KOPT-K1 (cell line): ENCODE measurements at regions not wholly inside any gene's neighbourhood (a gene's known extent, or its start where the extent isn't known, plus 50 kb on each side); places are given as distances from the start of the nearest gene placed in this dataset.
"Not testable (repeated sequence)": the region's sequence is repeated elsewhere in the genome, so short reads cannot be mapped to it uniquely, and the experiment has no call there.

ENCODE experiments used
- H3K27ac ChIP-seq: fragments of 200-600 bp; sonication (generic); 2 replicates; pipeline ENCODE4 v1.5.1; 2016; ENCODE audit warnings: antibody characterized with exemption, mild to moderate bottlenecking, low read depth, low read length; ENCODE audit not compliant: poor library complexity, severe bottlenecking
- H3K36me3 ChIP-seq: fragments of 200-600 bp; sonication (generic); 2 replicates; pipeline ENCODE4 v1.5.1; 2017; ENCODE audit warnings: antibody characterized with exemption, mild to moderate bottlenecking, low read length, moderate library complexity; ENCODE audit not compliant: insufficient read depth
- H3K9me3 ChIP-seq: fragments of 200-600 bp; sonication (generic); 2 replicates; pipeline ENCODE4 v1.5.1; 2017; ENCODE audit warnings: antibody characterized with exemption, low read length, mild to moderate bottlenecking; ENCODE audit not compliant: insufficient read depth, poor library complexity, severe bottlenecking

DNA sequence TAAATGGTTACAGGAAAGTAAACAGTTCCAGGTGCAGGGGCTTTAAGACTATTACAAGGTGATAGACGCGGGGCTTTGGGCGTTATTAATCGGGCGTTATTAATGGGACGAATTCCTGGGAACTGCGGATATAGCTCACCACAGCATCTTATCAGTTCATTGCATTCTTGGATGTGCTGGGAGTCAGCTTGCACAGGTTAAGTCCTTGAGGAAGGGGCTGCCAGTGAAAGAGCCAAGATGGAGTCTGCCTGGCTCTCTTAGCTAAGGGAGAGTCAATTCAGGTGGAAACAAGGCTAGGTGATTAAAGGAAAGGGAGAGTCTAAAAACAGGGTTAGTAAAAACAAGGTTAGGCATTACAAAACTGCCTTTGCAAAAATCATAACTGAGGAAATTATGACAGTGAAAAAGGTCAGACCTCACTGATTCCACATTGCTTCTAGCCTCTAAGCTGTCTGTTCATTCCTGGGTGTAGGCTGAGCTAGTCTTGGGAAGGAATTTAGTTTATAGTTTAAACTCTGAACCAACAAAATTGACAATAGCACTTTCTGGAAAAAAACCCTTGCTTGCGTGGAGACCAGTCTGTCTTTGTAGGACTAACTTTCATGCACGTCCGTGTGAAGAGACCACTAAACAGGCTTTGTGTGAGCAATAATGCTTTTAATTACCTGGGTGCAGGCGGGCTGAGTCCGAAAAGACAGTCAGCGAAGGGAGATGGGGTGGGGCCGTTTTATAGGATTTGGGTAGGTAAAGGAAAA, 85.1 kb upstream of the MSH6 start:
- not testable (repeated sequence) for H3K27ac ChIP-seq, H3K36me3 ChIP-seq, H3K9me3 ChIP-seq

DNA sequence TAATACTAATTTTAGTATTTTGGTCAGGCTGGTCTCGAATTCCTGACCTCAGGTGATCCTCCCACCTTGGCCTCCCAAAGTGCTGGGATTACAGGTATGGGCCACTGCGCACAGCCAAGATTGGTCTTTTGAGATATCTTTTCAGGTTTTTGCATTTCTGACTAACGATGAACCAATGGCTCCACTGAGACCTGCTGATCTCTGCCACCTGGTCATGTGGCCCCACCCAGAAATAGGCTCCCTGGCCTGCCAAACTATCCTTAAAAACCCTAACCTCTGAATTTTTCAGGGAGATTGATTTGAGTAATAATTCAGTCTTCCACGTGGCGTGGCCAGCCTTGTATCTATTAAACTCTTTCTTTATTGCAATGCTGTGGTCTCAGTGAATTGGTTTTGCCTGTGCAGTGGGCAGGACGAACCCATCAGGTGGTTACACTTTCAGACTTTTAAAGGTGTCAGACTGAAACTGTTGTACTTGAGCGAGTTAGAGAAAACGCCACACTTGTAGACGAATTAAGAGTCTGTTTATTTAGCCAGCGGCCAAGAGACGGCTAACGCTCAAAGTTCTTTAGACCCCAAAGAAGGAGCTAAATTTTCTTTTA, 85.8 kb upstream of the MSH6 start:
- Histone ChIP-seq H3K9me3 (no peaks in the 10 kb centered on the region), H3K27ac (no peak overlapping the region), H3K36me3 (no peaks in the 10 kb centered on the region)

DNA sequence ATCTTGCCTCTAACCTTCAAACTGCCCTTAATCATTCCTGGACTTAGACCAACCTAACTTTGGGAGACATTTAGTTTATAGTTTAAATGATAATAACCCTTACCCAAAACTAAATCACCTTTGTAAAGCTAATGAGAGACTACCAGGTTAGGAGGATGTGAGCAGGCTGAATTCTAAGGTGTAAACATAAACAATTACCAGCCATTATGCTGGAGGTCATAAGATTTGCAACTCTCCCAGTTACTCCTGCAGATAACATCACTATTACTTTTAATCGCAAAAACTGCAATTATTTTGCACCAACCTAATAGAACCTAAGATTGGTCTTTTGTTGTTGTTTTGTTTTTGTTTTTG, 86.5 kb upstream of the MSH6 start:
- no peak overlapping the region for H3K27ac ChIP-seq
- no peaks in the 10 kb centered on the region for H3K36me3 ChIP-seq
- H3K9me3 ChIP-seq: no peaks in the 10 kb centered on the region

DNA sequence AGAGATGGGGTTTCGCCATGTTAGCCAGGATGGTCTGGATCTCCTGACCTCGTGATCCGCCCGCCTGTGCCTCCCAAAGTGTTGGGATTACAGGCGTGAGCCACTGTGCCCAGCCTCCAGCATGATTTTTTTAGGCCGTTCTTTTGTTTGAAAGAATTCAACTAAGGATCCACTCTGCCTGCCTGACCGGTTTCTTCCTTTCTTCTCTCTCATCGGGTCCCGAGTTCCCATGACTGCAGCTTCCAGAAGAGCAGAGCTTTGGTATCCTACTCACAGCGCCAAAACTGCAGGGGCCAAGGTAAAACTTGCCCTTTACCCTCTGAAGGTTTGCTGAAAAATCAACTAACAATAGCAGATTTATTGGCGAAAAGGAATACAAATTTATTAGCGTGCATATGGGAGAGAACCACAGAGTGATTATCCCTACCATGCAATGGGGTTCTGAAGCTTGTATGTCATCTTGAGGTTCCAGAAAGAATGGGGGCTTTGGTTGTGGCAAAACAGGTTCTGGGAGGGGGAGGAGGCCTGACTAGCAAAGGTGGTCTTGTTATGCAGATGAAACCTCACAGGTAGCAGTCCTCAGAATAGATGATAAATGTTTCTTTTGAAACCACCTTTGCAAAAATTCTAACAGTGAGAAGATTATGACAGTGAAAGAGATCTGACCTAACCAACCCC, 87.0 kb upstream of the MSH6 start:
- Histone ChIP-seq H3K27ac (no peak overlapping the region), H3K36me3 (no peaks in the 10 kb centered on the region), H3K9me3 (no peaks in the 10 kb centered on the region)

DNA sequence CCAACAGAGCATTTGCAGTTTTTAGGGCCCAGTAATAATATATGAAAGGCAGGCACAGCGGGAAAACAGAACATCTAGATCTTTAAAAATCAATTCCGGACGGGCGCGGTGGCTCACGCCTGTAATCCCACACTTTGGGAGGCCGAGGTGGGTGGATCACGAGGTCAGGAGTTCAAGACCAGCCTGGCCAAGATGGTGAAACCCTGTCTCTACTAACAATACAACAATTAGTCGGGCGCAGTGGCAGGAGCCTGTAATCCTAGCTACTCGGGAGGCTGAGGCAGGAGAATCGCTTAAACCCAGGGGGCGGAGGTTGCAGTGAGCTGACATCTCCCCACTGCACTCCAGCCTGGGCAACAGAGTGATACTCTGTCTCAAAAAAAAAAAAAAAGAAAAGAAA, 88.5 kb upstream of the MSH6 start:
- H3K9me3 ChIP-seq: not testable (repeated sequence)

DNA sequence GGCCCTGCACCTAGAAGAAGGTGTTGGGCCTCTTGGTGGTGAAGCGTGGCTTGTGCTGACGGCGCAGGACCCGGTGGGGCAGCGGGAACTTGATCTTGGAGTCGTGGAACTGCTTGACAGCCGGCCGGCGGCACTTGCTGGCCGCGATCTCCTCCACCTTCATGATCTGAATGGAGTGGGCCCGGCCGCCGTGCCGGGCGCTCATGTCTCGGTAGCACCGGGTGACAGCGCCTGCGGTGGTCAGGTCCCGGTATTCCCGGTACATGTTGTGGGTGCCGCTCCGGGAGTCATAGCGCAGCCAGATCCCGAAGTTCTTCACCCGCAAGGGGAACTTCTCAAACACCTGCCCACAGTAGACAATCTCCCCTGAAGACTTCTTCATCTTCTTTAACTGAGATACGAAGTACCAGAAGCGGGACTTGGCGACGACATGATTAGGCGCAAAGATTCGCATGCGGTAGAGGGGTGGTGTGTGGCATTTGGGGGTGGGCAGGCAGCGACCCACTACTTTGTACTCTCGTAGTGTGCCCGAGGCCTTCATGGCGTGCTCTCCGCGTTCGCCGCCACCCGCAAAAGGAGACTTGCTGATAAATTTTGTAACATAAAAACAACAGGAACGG, 92.1 kb upstream of the MSH6 start:
- not testable (repeated sequence) for H3K9me3 ChIP-seq

More for the DNA sequence above, 88.5 kb upstream of the MSH6 start:
- H3K27ac ChIP-seq, H3K36me3 ChIP-seq: not testable (repeated sequence)

DNA sequence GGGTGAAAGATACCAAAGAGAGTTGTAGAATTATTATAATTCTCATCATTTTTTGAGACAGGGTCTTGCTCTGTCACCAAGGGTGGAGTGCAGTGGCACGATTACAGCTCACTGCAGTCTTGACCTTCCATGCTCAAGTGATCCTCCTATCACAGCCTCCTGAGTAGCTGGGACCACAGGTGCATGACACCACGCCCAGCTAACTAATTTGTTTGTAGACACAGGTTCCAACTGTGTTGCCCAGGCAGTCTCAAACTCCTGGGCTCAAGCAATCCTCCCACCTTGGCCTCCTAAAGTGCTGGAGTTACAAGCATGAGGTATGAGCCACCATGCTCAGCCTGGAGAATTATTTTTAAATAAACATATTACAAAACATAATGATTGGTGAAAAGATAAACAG, 92.8 kb upstream of the MSH6 start:
- H3K36me3 ChIP-seq: no peaks in the 10 kb centered on the region
- no peaks in the 10 kb centered on the region for H3K9me3 ChIP-seq
- no peak overlapping the region for H3K27ac ChIP-seq

More for the DNA sequence above, 92.1 kb upstream of the MSH6 start:
- not testable (repeated sequence) for H3K27ac ChIP-seq, H3K36me3 ChIP-seq

DNA sequence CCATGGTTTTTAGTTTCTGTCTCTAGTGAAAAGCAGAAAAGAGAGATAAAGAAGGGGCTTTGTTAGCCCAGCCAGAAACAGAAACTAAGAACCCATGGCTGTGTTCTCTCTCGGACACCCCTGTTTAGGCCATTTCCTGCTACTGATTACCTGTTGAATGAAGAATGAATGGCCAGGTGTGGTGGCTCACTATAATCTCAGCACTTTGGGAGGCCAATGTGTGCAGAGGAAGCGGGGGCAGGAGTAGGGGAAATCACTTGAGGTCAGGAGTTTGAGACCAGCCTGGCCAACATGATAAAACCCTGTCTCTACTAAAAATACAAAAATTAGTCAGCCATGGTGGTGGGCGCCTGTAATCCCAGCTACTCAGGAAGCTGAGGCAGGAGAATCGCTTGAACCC, 93.8 kb upstream of the MSH6 start:
- H3K9me3 ChIP-seq, H3K36me3 ChIP-seq: not testable (repeated sequence)
- H3K27ac ChIP-seq: peak overlapping the region; percentile 36

DNA sequence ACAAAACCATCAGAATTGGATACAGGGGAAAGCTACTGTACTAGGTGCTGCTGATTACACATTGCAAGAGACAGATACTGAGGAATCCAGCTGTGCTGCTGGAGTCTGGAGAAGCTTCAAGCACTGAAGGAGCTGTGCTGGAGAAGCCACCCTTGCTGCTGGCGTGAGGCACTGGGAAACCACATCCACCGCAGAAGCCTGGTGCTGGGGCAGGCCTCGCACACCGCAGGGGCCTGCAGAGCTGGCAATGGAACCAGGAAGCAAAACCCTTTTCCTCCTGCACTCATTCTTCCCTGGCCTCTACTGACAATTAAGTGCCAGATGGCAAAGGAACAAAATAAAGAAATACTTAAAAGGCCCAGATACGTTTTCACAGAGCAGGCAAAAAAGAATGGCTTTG, 94.4 kb upstream of the MSH6 start:
- Histone ChIP-seq H3K36me3 (no peaks in the 10 kb centered on the region), H3K9me3 (no peaks in the 10 kb centered on the region), H3K27ac (peak overlapping the region; percentile 36)

DNA sequence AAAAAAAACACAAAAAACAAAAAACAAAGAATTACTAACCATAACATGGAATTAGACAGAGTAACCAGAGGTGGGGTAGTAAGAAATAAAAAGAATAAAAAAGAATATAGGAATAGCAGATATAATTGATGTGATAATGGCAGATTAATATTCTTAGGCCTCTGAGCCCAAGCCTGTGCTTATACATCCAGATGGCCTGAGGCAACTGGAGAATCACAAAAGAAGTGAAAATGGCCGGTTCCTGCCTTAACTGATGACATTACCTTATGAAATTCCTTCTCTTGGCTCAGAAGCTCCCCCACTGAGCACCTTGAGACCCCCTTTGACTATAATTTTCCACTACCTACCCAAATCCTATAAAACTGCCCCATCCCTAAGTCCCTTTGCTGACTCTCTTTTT, 95.1 kb upstream of the MSH6 start:
- Histone ChIP-seq H3K36me3 (no peaks in the 10 kb centered on the region), H3K27ac (no peak overlapping the region), H3K9me3 (no peaks in the 10 kb centered on the region)

DNA sequence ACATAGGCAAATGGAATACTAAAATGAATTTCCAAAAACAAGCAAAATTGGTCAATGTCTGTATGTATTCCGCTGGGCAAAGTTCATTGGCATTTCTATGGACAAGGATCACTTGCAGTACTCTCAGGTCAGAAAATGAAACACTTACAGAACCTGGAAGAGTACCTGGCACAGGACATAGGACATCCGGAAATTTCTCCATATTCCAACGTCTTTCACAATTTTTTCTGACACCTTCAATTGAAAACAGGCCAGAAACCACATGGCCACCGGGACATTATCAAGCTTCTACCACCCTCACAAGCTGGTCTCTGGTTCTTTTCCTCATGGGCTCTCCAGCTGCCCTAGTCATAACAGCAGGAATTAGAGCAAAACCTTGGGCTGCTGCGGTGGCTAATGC, 96.9 kb upstream of the MSH6 start:
- H3K9me3 ChIP-seq: no peaks in the 10 kb centered on the region
- H3K27ac ChIP-seq: no peak overlapping the region
- no peaks in the 10 kb centered on the region for H3K36me3 ChIP-seq

DNA sequence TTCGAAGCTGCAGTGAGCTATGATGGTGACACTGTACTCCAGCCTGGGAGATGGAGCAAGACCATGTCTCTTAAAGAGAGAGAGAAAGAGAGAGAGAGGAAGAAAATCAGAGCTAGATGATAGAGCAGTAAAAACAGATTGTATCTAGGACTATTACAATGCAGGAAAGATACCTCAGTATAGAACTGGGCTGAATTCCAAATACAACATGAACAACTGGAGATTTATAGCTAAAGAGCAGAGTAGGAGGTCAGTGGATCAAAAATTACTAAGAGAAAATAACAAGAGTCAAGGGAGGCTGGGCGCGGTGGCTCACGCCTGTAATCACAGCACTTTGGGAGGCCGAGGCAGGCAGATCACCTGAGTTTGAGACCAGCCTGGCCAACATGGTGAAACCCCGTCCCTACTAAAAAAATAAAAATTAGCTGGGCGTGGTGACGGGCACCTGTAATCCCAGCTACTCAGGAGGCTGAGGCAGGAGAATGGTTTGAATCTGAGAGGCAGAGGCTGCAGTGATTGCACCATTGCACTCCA, 100.7 kb upstream of the MSH6 start:
- H3K9me3 ChIP-seq: no peaks in the 10 kb centered on the region
- H3K36me3 ChIP-seq: no peaks in the 10 kb centered on the region
- no peak overlapping the region for H3K27ac ChIP-seq

DNA sequence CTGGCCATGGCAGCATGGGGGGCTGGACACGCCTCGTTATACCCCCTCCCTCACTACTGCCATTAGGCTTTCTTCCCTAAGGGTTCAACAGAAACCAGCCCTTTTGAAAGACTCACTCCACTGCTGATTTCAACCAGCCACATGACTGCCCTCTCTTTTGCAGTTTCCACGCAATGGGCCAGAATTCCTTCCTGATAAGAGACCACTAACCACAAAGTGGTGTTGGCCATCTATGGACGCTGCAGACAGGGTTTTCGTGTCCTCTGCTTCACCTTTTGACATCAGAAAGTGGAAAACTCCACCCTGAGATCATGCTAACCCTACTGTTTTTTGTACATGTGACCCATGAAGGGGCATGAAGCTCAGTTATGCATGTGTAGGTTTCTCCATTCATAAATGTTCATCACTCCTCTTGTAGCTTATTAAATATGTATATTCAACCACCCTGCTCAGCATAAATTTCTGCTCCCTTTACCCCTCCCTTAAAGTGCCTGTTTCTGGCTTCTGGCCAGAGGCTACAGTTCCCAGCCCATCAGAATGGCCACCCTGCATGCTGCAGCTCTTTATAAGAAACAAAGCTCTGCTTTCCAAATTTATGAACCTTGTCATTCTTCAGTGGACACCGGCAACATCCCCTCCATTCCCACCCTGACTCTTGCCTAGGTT, 105.6 kb upstream of the KCNK12 start:
- Histone ChIP-seq H3K9me3 (no peaks in the 10 kb centered on the region), H3K36me3 (no peaks in the 10 kb centered on the region), H3K27ac (no peak overlapping the region)

DNA sequence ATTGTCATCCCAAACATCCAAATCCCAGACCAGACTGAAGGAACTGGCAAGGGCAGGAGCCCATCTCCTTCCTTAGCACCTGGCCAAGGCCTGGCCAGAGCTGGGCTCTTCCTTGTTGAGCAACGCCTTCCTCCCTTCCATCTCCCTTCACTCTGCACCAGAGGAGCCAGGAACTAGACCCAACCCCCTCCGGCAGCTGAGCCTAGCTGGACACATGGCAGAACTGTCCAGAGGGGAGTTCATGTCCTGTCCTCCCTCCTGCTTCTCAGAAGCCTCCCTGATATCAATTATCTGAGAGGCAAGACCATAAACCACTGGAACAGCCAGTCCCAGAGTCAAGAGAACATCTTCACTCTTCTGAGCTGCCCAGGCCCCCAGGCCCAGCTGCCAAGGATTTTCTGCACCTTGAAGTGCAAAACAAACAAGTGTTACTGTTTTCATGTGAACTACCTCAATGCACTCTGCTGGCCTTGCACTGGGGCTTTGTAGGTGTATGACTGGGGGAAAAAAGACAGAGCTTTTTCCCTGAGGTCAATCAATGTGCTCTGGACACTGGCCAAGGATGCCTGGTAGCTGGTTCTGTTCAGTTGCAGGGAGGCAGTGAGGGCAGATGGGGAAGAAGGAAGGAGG, 104.5 kb upstream of the KCNK12 start:
- no peak overlapping the region for H3K27ac ChIP-seq
- H3K36me3 ChIP-seq: no peaks in the 10 kb centered on the region
- no peaks in the 10 kb centered on the region for H3K9me3 ChIP-seq
